Breast epithelium (tissue), 4 donors: ENCODE measurements at regions not wholly inside any gene's neighbourhood (a gene's known extent, or its start where the extent isn't known, plus 50 kb on each side); places are given as distances from the start of the nearest gene placed in this dataset.

ENCODE experiments used
- DNase-seq, 2 donors: peaks; one replicate each; pipeline ENCODE4 v3.0.0-alpha.2; 2019; ENCODE audit warnings: low spot score in 2 of 2
- H3K27ac ChIP-seq, 2 donors: fragments of 200-600 bp; sonication (generic) in 1 of 2; one replicate each; pipeline ENCODE4 v1.5.1; 2016 to 2019; ENCODE audit warnings: mild to moderate bottlenecking in 1 of 2
- H3K27me3 ChIP-seq, 2 donors: fragments of 200-600 bp; sonication (generic) in 1 of 2; one replicate each; pipeline versions ENCODE4 v1.5.1 to v1.6.0; 2017 to 2019; ENCODE audit warnings: control low read depth in 1 of 2, mild to moderate bottlenecking in 1 of 2
- H3K36me3 ChIP-seq: fragments of 200-600 bp; one replicate; pipeline ENCODE4 v1.5.1; 2019
- H3K4me1 ChIP-seq, 2 donors: fragments of 200-600 bp; sonication (generic); one replicate each; pipeline ENCODE4 v1.5.1; 2016 to 2019; ENCODE audit warnings: control low read depth in 1 of 2
- H3K4me3 ChIP-seq, 3 donors: fragments of 200-600 bp; sonication (generic); 1 replicate in 2 of 3; 2 replicates in 1 of 3; pipeline ENCODE4 v1.5.1; 2016 to 2019; ENCODE audit warnings: mild to moderate bottlenecking in 3 of 3, moderate library complexity in 2 of 3
- H3K9me3 ChIP-seq, 2 donors: fragments of 200-600 bp; sonication (generic) in 1 of 2; one replicate each; pipeline ENCODE4 v1.5.1; 2016 to 2019; ENCODE audit warnings: control low read depth in 1 of 2
- CTCF ChIP-seq, 3 donors: fragments of 450-650 bp; IDR thresholded peaks; one replicate each; pipeline ENCODE4 v1.5.1; 2016 to 2017; ENCODE audit warnings: antibody characterized with exemption in 3 of 3, mild to moderate bottlenecking in 3 of 3, moderate library complexity in 3 of 3
- POLR2A ChIP-seq: fragments of 450-650 bp; IDR thresholded peaks from one replicate; pipeline ENCODE4 v1.6.1; 2016; ENCODE audit warnings: antibody characterized with exemption, mild to moderate bottlenecking, moderate library complexity
- POLR2AphosphoS5 ChIP-seq, 3 donors: sonication (generic); formaldehyde crosslinking; IDR thresholded peaks; one replicate each; pipeline ENCODE4 v1.6.1; 2017; ENCODE audit warnings: antibody characterized with exemption in 3 of 3
- intact Hi-C: fragments of 100-400 bp; cut with DNase I; formaldehyde crosslinking; loops from one replicate; pipeline ENCODE4 v1.15.1; 2023; ENCODE audit warnings: low total_unique reads

- no peak overlapping the region for H3K4me3 ChIP-seq
- intact Hi-C loops = no loop called here
These were observed 349.2 kb downstream of the CASP12 start for GRCh38 chr11:104549019-104549418.

GRCh38 chr11:104547996-104548661, 350.1 kb downstream of the CASP12 start:
- DNase-seq = no peak
- intact Hi-C loops = no loop called here
- no peak for TF ChIP-seq POLR2A
- TF ChIP-seq CTCF (IDR thresholded peaks at IDR 0.05) = no peak
- TF ChIP-seq POLR2AphosphoS5 (IDR thresholded peaks at IDR 0.05) = no peak

More at GRCh38 chr11:104549019-104549418, 349.2 kb downstream of the CASP12 start:
- Histone ChIP-seq H3K9me3 (no peaks in the 10 kb centered on the region), H3K36me3 (no peaks in the 10 kb centered on the region), H3K4me1 (no peaks in the 10 kb centered on the region), H3K27me3 (no peaks in the 10 kb centered on the region), H3K27ac (no peak overlapping the region)
- TF ChIP-seq POLR2AphosphoS5 (IDR thresholded peaks at IDR 0.05) (no peak), CTCF (IDR thresholded peaks at IDR 0.05) (no peak), POLR2A (no peak)
- DNase-seq = no peak

GRCh38 chr11:104546501-104546900, 351.8 kb downstream of the CASP12 start:
- Histone ChIP-seq H3K27ac (no peak overlapping the region), H3K9me3 (no peaks in the 10 kb centered on the region), H3K4me1 (no peaks in the 10 kb centered on the region), H3K36me3 (no peaks in the 10 kb centered on the region), H3K27me3 (no peaks in the 10 kb centered on the region), H3K4me3 (no peak overlapping the region)
- no peak for DNase-seq
- intact Hi-C loops = no loop called here
- TF ChIP-seq POLR2AphosphoS5 (IDR thresholded peaks at IDR 0.05) (no peak), POLR2A (no peak), CTCF (IDR thresholded peaks at IDR 0.05) (no peak)

More at GRCh38 chr11:104547996-104548661, 350.1 kb downstream of the CASP12 start:
- no peak overlapping the region for H3K4me3 ChIP-seq
- H3K27me3 ChIP-seq = no peaks in the 10 kb centered on the region
- H3K36me3 ChIP-seq = no peaks in the 10 kb centered on the region
- H3K27ac ChIP-seq = no peak overlapping the region
- H3K9me3 ChIP-seq = no peaks in the 10 kb centered on the region
- H3K4me1 ChIP-seq = no peaks in the 10 kb centered on the region

GRCh38 chr11:104541701-104542100, 356.6 kb downstream of the CASP12 start:
- H3K9me3 ChIP-seq = no peaks in the 10 kb centered on the region
- TF ChIP-seq POLR2AphosphoS5 (IDR thresholded peaks at IDR 0.05) (no peak), CTCF (IDR thresholded peaks at IDR 0.05) (no peak), POLR2A (no peak)
- no peaks in the 10 kb centered on the region for H3K36me3 ChIP-seq
- H3K27me3 ChIP-seq = no peaks in the 10 kb centered on the region
- no peaks in the 10 kb centered on the region for H3K4me1 ChIP-seq
- intact Hi-C loops = no loop called here
- DNase-seq = no peak
- no peak overlapping the region for H3K4me3 ChIP-seq
- no peak overlapping the region for H3K27ac ChIP-seq

- Histone ChIP-seq H3K4me1 (no peaks in the 10 kb centered on the region), H3K27ac (no peak overlapping the region), H3K4me3 (no peak overlapping the region), H3K9me3 (no peaks in the 10 kb centered on the region), H3K36me3 (no peaks in the 10 kb centered on the region), H3K27me3 (no peaks in the 10 kb centered on the region)
- no peak for DNase-seq
- intact Hi-C loops = no loop called here
- TF ChIP-seq CTCF (IDR thresholded peaks at IDR 0.05) = no peak
- TF ChIP-seq POLR2AphosphoS5 (IDR thresholded peaks at IDR 0.05) = no peak
- TF ChIP-seq POLR2A = no peak
These were observed 359.9 kb downstream of the CASP12 start for GRCh38 chr11:104538313-104538712.
